NCI-H1105 (cell line): ENCODE measurements at regions not wholly inside any gene's neighbourhood (a gene's known extent, or its start where the extent isn't known, plus 50 kb on each side); places are given as distances from the start of the nearest gene placed in this dataset.

Experiments
- DNase-seq: peaks from one replicate; lab custom pipeline; 2025; lab: John Stamatoyannopoulos, UW

DNA sequence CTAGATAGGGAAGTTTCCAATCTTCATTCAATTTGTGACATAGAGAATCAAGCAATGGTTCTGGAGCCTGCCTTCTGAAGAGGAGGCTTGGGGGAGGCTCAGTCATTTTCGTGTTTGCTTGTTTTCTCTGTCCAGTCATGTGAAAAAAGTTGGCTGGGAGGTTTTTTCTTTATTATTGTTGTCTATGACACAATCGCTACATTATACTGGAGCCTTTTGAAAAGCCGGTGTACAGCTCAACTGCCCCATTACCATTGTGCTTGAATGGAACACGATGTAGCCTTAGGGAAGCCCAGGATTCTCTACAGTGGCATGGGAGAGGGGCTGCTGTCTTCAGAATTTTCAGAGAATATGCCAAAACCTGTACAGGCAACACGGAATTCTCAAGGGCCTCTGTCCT lies 57.9 kb upstream of the NCAM1 start:
- DNase-seq = no peak

DNA sequence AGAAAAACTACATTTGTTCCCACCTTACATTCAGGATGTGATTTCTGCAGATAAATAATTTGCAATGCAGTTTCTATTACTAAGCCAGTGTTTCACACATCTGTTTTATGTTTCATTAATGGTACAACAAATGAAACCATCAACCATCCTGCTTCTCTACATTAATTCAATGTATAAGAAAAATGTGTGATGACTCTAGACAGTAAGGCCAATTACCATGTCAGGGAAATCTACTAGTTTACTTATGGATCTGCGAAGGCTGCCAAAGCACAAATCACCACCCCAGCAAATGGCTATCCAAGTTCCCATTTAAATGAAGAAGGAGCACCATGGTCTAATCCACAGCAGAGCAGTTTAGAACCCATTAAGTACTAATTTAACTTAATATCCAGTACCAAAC lies 50.1 kb upstream of the NCAM1 start:
- no peak for DNase-seq
